GM23338 (cell line): ENCODE measurements at regions not wholly inside any gene's neighbourhood (a gene's known extent, or its start where the extent isn't known, plus 50 kb on each side); places are given as distances from the start of the nearest gene placed in this dataset.

ENCODE experiments used
- ATAC-seq: fragments of 200-7000 bp; cut with Tn5 transposase; 3 replicates; pipeline ENCODE4 v1.9.1; 2020
- DNase-seq: peaks from one replicate; pipeline ENCODE4 v3.0.0-alpha.2; 2015; ENCODE audit warnings: low spot score
- H2AFZ ChIP-seq: fragments of 200-600 bp; sonication (generic); 2 replicates; pipeline ENCODE4 v1.8.0; 2016; ENCODE audit warnings: antibody characterized with exemption, mild to moderate bottlenecking, moderate library complexity
- H3F3A ChIP-seq: fragments of 200-600 bp; sonication (generic); replicated peaks from 2 replicates; pipeline ENCODE4 v1.8.0; 2017; ENCODE audit warnings: antibody characterized with exemption, mixed run types, low read depth
- H3K27ac ChIP-seq: fragments of 200-600 bp; sonication (generic); 2 replicates; pipeline ENCODE4 v1.6.1; 2016; ENCODE audit warnings: low read depth
- H3K27me3 ChIP-seq: fragments of 200-600 bp; sonication (generic); 2 replicates; pipeline ENCODE4 v1.8.0; 2016; ENCODE audit warnings: mild to moderate bottlenecking, mixed run types, moderate library complexity; ENCODE audit not compliant: insufficient read depth
- H3K36me3 ChIP-seq: fragments of 200-600 bp; sonication (generic); 2 replicates; pipeline ENCODE4 v1.8.0; 2016; ENCODE audit warnings: mild to moderate bottlenecking; ENCODE audit not compliant: insufficient read depth
- H3K4me1 ChIP-seq: fragments of 200-600 bp; sonication (generic); 2 replicates; pipeline ENCODE4 v1.8.0; 2016; ENCODE audit warnings: mild to moderate bottlenecking, moderate library complexity; ENCODE audit not compliant: insufficient read depth
- H3K4me2 ChIP-seq: fragments of 200-600 bp; sonication (generic); 2 replicates; pipeline ENCODE4 v1.7.1; 2017; ENCODE audit warnings: mixed run types
- H3K4me3 ChIP-seq: fragments of 200-600 bp; sonication (generic); 2 replicates; pipeline ENCODE4 v1.6.1; 2016; ENCODE audit warnings: mixed run types
- H3K79me2 ChIP-seq: fragments of 200-600 bp; sonication (generic); replicated peaks from 2 replicates; pipeline ENCODE4 v1.8.0; 2017; ENCODE audit warnings: mild to moderate bottlenecking; ENCODE audit not compliant: insufficient read depth
- H3K9me2 ChIP-seq: fragments of 200-600 bp; sonication (generic); 2 replicates; pipeline ENCODE4 v1.8.0; 2017; ENCODE audit not compliant: insufficient read depth
- H4K20me1 ChIP-seq: fragments of 200-600 bp; sonication (generic); replicated peaks from 2 replicates; pipeline ENCODE4 v1.8.0; 2017; ENCODE audit warnings: mild to moderate bottlenecking; ENCODE audit not compliant: insufficient read depth
- H3K27ac Mint-ChIP-seq: 2 replicates; pipeline ENCODE4 v1.8.0; 2020; ENCODE audit warnings: inconsistent platforms, mild to moderate bottlenecking, moderate library complexity, mixed read lengths
- H3K27me3 Mint-ChIP-seq: 3 replicates; pipeline ENCODE4 v1.8.0; 2022; ENCODE audit warnings: low read depth, mild to moderate bottlenecking, moderate library complexity, mixed read lengths, inconsistent platforms; ENCODE audit not compliant: insufficient read depth, poor library complexity
- H3K36me3 Mint-ChIP-seq: 3 replicates; pipeline ENCODE4 v1.8.0; 2021; ENCODE audit warnings: low read depth, mild to moderate bottlenecking, inconsistent platforms, moderate library complexity, mixed read lengths
- H3K4me1 Mint-ChIP-seq: 3 replicates; pipeline ENCODE4 v1.8.0; 2020; ENCODE audit warnings: mild to moderate bottlenecking, inconsistent platforms, mixed read lengths
- H3K4me3 Mint-ChIP-seq: 3 replicates; pipeline ENCODE4 v1.8.0; 2021; ENCODE audit warnings: moderate library complexity, mild to moderate bottlenecking, inconsistent platforms, mixed read lengths
- H3K9me3 Mint-ChIP-seq: 3 replicates; pipeline ENCODE4 v1.8.0; 2020; ENCODE audit warnings: moderate library complexity, mild to moderate bottlenecking, inconsistent platforms, mixed read lengths
- EZH2 ChIP-seq: fragments of 200-600 bp; sonication (generic); IDR thresholded peaks from one replicate; pipeline ENCODE4 v1.8.0; 2017; ENCODE audit warnings: antibody characterized with exemption, mild to moderate bottlenecking, low read depth; ENCODE audit not compliant: unreplicated experiment
- JUNB ChIP-seq: IDR thresholded peaks from one replicate; pipeline ENCODE4 v1.6.1; 2016; ENCODE audit warnings: antibody characterized with exemption; ENCODE audit not compliant: unreplicated experiment
- NANOG ChIP-seq: IDR thresholded peaks from 2 replicates; pipeline ENCODE4 v1.6.1; 2016; ENCODE audit warnings: antibody characterized with exemption, borderline replicate concordance
- POLR2AphosphoS5 ChIP-seq: IDR thresholded peaks from 2 replicates; pipeline ENCODE4 v1.6.1; 2016; ENCODE audit warnings: antibody characterized with exemption, low read depth
- REST ChIP-seq: IDR thresholded peaks from one replicate; pipeline ENCODE4 v1.6.1; 2018; ENCODE audit warnings: antibody characterized with exemption; ENCODE audit not compliant: unreplicated experiment
- STAT1 ChIP-seq: IDR thresholded peaks from one replicate; pipeline ENCODE4 v1.6.1; 2016; ENCODE audit warnings: antibody characterized with exemption; ENCODE audit not compliant: unreplicated experiment
- ZNF114 ChIP-seq: fragments of 250-450 bp; sonication (Bioruptor Pico); IDR thresholded peaks from 2 replicates; pipeline ENCODE4 v1.5.0; 2020; ENCODE audit warnings: mild to moderate bottlenecking, moderate library complexity
- ZNF331 ChIP-seq: fragments of 250-450 bp; sonication (Bioruptor Pico); IDR thresholded peaks from 2 replicates; pipeline ENCODE4 v1.5.0; 2020; ENCODE audit warnings: low read depth, mild to moderate bottlenecking, moderate library complexity
- ZNF462 ChIP-seq: fragments of 250-450 bp; sonication (Bioruptor Pico); IDR thresholded peaks from 2 replicates; pipeline ENCODE4 v1.5.0; 2020; ENCODE audit warnings: mild to moderate bottlenecking, moderate library complexity

- no peaks in the 10 kb centered on the region for H3K9me3 Mint-ChIP-seq
- ATAC-seq: no peak
Measured at GRCh38 chr2:20539133-20539719, 92.4 kb downstream of the RHOB start.

More at GRCh38 chr2:20539133-20539719, 92.4 kb downstream of the RHOB start:
- H3K27me3 ChIP-seq: no peaks in the 10 kb centered on the region
- H3K4me3 ChIP-seq: no peak overlapping the region
- DNase-seq: no peak
- peaks cover 18% of the 10 kb centered on the region for H3K4me1 ChIP-seq
- Mint-ChIP-seq H3K4me3 (no peak overlapping the region), H3K36me3 (peaks cover 2% of the 10 kb centered on the region; the same call in 1 of the 3 replicates), H3K4me1 (peaks cover 29% of the 10 kb centered on the region), H3K27me3 (peaks cover 20% of the 10 kb centered on the region), H3K27ac (no peak overlapping the region)
- H2AFZ ChIP-seq: no peak overlapping the region
- H3K4me2 ChIP-seq: no peak overlapping the region
- TF ChIP-seq ZNF462: no peak
- no peak for TF ChIP-seq POLR2AphosphoS5
- no peak for TF ChIP-seq STAT1
- no peak for TF ChIP-seq REST
- TF ChIP-seq EZH2: no peak
- no peak for TF ChIP-seq ZNF114
- TF ChIP-seq ZNF331 (CRISPR knock-in tag): no peak
- TF ChIP-seq NANOG: no peak
- TF ChIP-seq JUNB: no peak
- H3K79me2 ChIP-seq: no peaks in the 10 kb centered on the region
- no peaks in the 10 kb centered on the region for H3F3A ChIP-seq
- no peaks in the 10 kb centered on the region for H3K9me2 ChIP-seq
- H3K36me3 ChIP-seq: no peaks in the 10 kb centered on the region
- H3K27ac ChIP-seq: no peak overlapping the region
- no peaks in the 10 kb centered on the region for H4K20me1 ChIP-seq
